ENCODE measurements at regions not wholly inside any gene's neighbourhood (a gene's known extent, or its start where the extent isn't known, plus 50 kb on each side); places are given as distances from the start of the nearest gene placed in this dataset.

GRCh38 chr3:24769918-24770317 lies 275.3 kb upstream of the THRB start:
- TF ChIP-seq CTCF (IDR thresholded peaks at IDR 0.05; ENCODE audit: extremely low read depth in 1 of 2, insufficient read depth in 1 of 2, low read depth in 1 of 2, low read length in 2 of 2) (no peak), POLR2A (IDR thresholded peaks at IDR 0.05; ENCODE audit: low read depth, low read length) (no peak), MYC (IDR thresholded peaks at IDR 0.05; ENCODE audit: low read depth, low read length) (no peak), POLR2AphosphoS5 (IDR thresholded peaks at IDR 0.05; ENCODE audit: insufficient read depth, low read depth, low read length) (no peak), EZH2 (IDR thresholded peaks at IDR 0.05; ENCODE audit: borderline replicate concordance, low read depth, low read length, severe bottlenecking) (no peak), GATA2 (IDR thresholded peaks at IDR 0.05; ENCODE audit: insufficient read depth, insufficient read length, low read depth, low read length) (no peak), FOS (IDR thresholded peaks at IDR 0.05; ENCODE audit: borderline replicate concordance, insufficient read depth, low read length) (no peak), JUN (IDR thresholded peaks at IDR 0.05; ENCODE audit: borderline replicate concordance, insufficient read depth, insufficient read length, low read depth) (no peak), MAX (IDR thresholded peaks at IDR 0.05; ENCODE audit: insufficient read depth, insufficient read length) (no peak)

All from endothelial cell of umbilical vein (primary cell).